GM10266 (cell line): ENCODE measurements at regions not wholly inside any gene's neighbourhood (a gene's known extent, or its start where the extent isn't known, plus 50 kb on each side); places are given as distances from the start of the nearest gene placed in this dataset.
"Not testable (repeated sequence)": the region's sequence is repeated elsewhere in the genome, so short reads cannot be mapped to it uniquely, and the experiment has no call there.

Experiments used
- DNase-seq: peaks from one replicate; pipeline ENCODE4 v3.0.0; 2012; ENCODE audit errors: extremely low spot score
- TF ChIP-seq, protein P1 (sequence below): IDR thresholded peaks from 2 replicates; pipeline ENCODE4 v1.5.1; 2012; ENCODE audit warnings: mild to moderate bottlenecking, low read depth; ENCODE audit not compliant: control insufficient read depth, insufficient read depth; ENCODE audit errors: missing control alignments

GRCh38 chr3:124639406-124640237 lies 90.6 kb upstream of the UMPS start:
- no peak for DNase-seq

GRCh38 chr3:124640635-124641306 lies 89.5 kb upstream of the UMPS start:
- TF ChIP-seq, protein P1, sequence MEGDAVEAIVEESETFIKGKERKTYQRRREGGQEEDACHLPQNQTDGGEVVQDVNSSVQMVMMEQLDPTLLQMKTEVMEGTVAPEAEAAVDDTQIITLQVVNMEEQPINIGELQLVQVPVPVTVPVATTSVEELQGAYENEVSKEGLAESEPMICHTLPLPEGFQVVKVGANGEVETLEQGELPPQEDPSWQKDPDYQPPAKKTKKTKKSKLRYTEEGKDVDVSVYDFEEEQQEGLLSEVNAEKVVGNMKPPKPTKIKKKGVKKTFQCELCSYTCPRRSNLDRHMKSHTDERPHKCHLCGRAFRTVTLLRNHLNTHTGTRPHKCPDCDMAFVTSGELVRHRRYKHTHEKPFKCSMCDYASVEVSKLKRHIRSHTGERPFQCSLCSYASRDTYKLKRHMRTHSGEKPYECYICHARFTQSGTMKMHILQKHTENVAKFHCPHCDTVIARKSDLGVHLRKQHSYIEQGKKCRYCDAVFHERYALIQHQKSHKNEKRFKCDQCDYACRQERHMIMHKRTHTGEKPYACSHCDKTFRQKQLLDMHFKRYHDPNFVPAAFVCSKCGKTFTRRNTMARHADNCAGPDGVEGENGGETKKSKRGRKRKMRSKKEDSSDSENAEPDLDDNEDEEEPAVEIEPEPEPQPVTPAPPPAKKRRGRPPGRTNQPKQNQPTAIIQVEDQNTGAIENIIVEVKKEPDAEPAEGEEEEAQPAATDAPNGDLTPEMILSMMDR: no peak
- no peak for DNase-seq

More at GRCh38 chr3:124639406-124640237, 90.6 kb upstream of the UMPS start:
- TF ChIP-seq, protein P1: no peak

DNA sequence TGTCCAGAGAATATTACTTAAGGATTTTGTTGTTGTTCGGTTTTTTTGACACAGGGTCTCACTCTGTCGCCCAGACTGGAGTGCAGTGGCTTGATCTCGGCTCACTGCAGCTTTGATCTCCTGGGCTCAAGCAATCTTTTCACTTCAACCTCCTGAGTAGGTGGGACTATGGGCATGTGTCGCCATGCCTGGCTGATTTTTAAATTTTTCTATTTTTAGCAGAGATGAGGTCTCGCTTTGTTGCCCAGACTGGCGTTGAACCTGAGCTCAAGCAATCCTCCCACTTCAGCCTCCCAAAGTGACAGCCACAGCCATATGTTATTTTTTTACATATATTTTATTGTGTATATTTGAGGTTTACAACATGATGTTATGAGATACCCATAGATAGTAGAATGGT lies 86.8 kb upstream of the UMPS start:
- no peak for DNase-seq
- TF ChIP-seq, protein P1: no peak

- not testable (repeated sequence) for DNase-seq
Measured at GRCh38 chr3:124646186-124646585, 84.1 kb upstream of the UMPS start.

DNA sequence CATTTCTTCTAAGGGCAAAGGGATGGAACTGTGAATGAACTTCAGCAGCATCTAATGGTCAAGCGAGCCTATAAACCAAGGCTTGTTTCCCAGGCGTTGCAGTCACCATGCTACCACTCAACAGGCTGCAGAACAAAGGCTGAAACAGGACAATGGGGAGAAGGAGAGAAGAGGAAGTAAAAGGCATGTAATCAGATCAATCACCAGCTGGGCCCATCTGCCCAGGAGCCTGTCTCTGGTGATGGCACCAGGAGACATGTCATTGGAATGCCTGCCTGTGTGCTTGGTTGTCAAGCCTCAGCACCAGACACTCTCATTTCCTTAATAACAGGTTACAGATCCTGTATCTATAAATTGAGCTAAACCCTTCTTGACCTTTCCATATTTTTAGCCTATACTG lies 81.7 kb upstream of the UMPS start:
- no peak for DNase-seq
- TF ChIP-seq, protein P1: no peak

GRCh38 chr3:124650798-124651197 lies 79.5 kb upstream of the UMPS start:
- TF ChIP-seq, protein P1: no peak
- peak; percentile 58 for DNase-seq

DNA sequence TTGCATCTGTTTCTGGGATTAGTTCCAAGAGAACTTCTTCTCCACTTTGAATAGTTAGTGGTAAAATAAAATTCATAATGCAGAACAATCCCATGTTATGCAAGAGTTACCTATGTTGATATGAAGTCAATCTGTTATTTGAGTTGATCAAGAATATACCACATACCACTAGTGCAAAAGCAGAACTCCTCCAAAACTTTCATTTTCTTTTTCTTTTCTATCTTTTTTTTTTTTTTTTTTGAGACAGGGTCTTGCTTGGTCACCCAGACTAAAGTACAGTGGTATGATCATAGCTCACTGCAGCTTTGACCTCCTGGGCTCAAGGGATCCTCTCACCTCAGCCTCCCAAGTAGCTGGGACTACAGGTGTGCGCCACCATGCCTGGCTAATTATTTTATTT lies 78.8 kb upstream of the UMPS start:
- not testable (repeated sequence) for DNase-seq

- DNase-seq: no peak
- TF ChIP-seq, protein P1: no peak
Measured at GRCh38 chr3:124652009-124652408, 78.2 kb upstream of the UMPS start.
